K562 (cell line): ENCODE measurements at regions not wholly inside any gene's neighbourhood (a gene's known extent, or its start where the extent isn't known, plus 50 kb on each side); places are given as distances from the start of the nearest gene placed in this dataset.

Experiments
- CEBPZ ChIP-seq: fragments of 150-350 bp; IDR thresholded peaks from 2 replicates; pipeline ENCODE4 v1.6.1; 2014; ENCODE audit warnings: low read depth, mild to moderate bottlenecking, low read length, borderline replicate concordance
- HNRNPH1 ChIP-seq: fragments of 200-400 bp; formaldehyde crosslinking; optimal IDR thresholded peaks from 2 replicates; pipeline ENCODE3; 2017; ENCODE audit warnings: low read depth, mild to moderate bottlenecking, low read length, moderate library complexity
- KDM1A ChIP-seq, 2 experiments: fragments of 450-650 bp; IDR thresholded peaks; 2 replicates each; pipeline ENCODE4 v1.6.1; 2016; ENCODE audit warnings: mild to moderate bottlenecking in 2 of 2
- MAFG ChIP-seq: fragments of 450-650 bp; conservative IDR thresholded peaks from 2 replicates; pipeline ENCODE4 v1.6.1; 2016; ENCODE audit warnings: missing genetic modification characterization, missing compliant biosample characterization
- NFE2 ChIP-seq: IDR thresholded peaks from 2 replicates; pipeline ENCODE4 v1.6.1; 2014; ENCODE audit warnings: antibody characterized with exemption, low read depth
- NR4A1 ChIP-seq, 2 experiments: fragments of 250-450 bp in 1 of 2; fragments of 450-650 bp in 1 of 2; sonication (Bioruptor Pico) in 1 of 2; IDR thresholded peaks; 2 replicates each; pipeline versions ENCODE4 v1.4.0 to v1.6.1; 2016 to 2020; ENCODE audit warnings: mild to moderate bottlenecking in 2 of 2, missing compliant biosample characterization in 1 of 2, missing genetic modification characterization in 1 of 2, moderate library complexity in 1 of 2
- THRA ChIP-seq: fragments of 450-650 bp; IDR thresholded peaks from 2 replicates; pipeline ENCODE4 v1.6.1; 2017; ENCODE audit warnings: mild to moderate bottlenecking, moderate library complexity
- ZC3H8 ChIP-seq: fragments of 450-650 bp; IDR thresholded peaks from 2 replicates; pipeline ENCODE4 v1.6.1; 2017
- ZNF12 ChIP-seq: sonication (generic); formaldehyde crosslinking; IDR thresholded peaks from 2 replicates; pipeline ENCODE4 v1.4.0; 2020; ENCODE audit warnings: mild to moderate bottlenecking, missing genetic modification reagents
- ZNF197 ChIP-seq: fragments of 200-800 bp; sonication (Bioruptor generic); IDR thresholded peaks from 2 replicates; pipeline ENCODE4 v1.6.1; 2016; ENCODE audit warnings: low read depth, missing genetic modification characterization, missing compliant biosample characterization
- ZNF644 ChIP-seq: fragments of 200-800 bp; sonication (Bioruptor generic); IDR thresholded peaks from 2 replicates; pipeline ENCODE4 v1.6.1; 2016; ENCODE audit warnings: low read depth, missing genetic modification characterization, missing compliant biosample characterization
- ZNF695 ChIP-seq: fragments of 450-650 bp; formaldehyde crosslinking; IDR thresholded peaks from 2 replicates; pipeline ENCODE4 v1.4.0; 2020; ENCODE audit warnings: mild to moderate bottlenecking, moderate library complexity
- TF ChIP-seq, protein P1 (sequence below): fragments of 250-450 bp; sonication (Bioruptor Pico); IDR thresholded peaks from 2 replicates; pipeline ENCODE4 v1.8.0; 2022; ENCODE audit warnings: inconsistent platforms
- TF ChIP-seq, protein P2 (sequence below): fragments of 250-450 bp; sonication (Bioruptor Pico); IDR thresholded peaks from 2 replicates; pipeline ENCODE4 v1.4.0; 2020
- TF ChIP-seq, protein P3 (sequence below): fragments of 250-450 bp; sonication (Bioruptor Pico); IDR thresholded peaks from 2 replicates; pipeline ENCODE4 v1.5.0; 2021

GRCh38 chr2:204452464-204453023, 92.7 kb upstream of the PARD3B start (continued):
- TF ChIP-seq, protein P1, sequence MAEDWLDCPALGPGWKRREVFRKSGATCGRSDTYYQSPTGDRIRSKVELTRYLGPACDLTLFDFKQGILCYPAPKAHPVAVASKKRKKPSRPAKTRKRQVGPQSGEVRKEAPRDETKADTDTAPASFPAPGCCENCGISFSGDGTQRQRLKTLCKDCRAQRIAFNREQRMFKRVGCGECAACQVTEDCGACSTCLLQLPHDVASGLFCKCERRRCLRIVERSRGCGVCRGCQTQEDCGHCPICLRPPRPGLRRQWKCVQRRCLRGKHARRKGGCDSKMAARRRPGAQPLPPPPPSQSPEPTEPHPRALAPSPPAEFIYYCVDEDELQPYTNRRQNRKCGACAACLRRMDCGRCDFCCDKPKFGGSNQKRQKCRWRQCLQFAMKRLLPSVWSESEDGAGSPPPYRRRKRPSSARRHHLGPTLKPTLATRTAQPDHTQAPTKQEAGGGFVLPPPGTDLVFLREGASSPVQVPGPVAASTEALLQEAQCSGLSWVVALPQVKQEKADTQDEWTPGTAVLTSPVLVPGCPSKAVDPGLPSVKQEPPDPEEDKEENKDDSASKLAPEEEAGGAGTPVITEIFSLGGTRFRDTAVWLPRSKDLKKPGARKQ (CRISPR knock-in tag), result no peak
- TF ChIP-seq, protein P2, sequence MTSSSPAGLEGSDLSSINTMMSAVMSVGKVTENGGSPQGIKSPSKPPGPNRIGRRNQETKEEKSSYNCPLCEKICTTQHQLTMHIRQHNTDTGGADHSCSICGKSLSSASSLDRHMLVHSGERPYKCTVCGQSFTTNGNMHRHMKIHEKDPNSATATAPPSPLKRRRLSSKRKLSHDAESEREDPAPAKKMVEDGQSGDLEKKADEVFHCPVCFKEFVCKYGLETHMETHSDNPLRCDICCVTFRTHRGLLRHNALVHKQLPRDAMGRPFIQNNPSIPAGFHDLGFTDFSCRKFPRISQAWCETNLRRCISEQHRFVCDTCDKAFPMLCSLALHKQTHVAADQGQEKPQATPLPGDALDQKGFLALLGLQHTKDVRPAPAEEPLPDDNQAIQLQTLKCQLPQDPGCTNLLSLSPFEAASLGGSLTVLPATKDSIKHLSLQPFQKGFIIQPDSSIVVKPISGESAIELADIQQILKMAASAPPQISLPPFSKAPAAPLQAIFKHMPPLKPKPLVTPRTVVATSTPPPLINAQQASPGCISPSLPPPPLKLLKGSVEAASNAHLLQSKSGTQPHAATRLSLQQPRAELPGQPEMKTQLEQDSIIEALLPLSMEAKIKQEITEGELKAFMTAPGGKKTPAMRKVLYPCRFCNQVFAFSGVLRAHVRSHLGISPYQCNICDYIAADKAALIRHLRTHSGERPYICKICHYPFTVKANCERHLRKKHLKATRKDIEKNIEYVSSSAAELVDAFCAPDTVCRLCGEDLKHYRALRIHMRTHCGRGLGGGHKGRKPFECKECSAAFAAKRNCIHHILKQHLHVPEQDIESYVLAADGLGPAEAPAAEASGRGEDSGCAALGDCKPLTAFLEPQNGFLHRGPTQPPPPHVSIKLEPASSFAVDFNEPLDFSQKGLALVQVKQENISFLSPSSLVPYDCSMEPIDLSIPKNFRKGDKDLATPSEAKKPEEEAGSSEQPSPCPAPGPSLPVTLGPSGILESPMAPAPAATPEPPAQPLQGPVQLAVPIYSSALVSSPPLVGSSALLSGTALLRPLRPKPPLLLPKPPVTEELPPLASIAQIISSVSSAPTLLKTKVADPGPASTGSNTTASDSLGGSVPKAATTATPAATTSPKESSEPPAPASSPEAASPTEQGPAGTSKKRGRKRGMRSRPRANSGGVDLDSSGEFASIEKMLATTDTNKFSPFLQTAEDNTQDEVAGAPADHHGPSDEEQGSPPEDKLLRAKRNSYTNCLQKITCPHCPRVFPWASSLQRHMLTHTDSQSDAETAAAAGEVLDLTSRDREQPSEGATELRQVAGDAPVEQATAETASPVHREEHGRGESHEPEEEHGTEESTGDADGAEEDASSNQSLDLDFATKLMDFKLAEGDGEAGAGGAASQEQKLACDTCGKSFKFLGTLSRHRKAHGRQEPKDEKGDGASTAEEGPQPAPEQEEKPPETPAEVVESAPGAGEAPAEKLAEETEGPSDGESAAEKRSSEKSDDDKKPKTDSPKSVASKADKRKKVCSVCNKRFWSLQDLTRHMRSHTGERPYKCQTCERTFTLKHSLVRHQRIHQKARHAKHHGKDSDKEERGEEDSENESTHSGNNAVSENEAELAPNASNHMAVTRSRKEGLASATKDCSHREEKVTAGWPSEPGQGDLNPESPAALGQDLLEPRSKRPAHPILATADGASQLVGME, result no peak
- TF ChIP-seq NR4A1 (CRISPR knock-in tag; IDR thresholded peaks at IDR 0.05), result no peak
- no peak for TF ChIP-seq NR4A1 (tag; IDR thresholded peaks at IDR 0.05)
- TF ChIP-seq ZC3H8, result no peak
- TF ChIP-seq, protein P3, sequence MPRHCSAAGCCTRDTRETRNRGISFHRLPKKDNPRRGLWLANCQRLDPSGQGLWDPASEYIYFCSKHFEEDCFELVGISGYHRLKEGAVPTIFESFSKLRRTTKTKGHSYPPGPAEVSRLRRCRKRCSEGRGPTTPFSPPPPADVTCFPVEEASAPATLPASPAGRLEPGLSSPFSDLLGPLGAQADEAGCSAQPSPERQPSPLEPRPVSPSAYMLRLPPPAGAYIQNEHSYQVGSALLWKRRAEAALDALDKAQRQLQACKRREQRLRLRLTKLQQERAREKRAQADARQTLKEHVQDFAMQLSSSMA (CRISPR knock-in tag), result no peak
- no peak for TF ChIP-seq THRA
- no peak for TF ChIP-seq CEBPZ
- no peak for TF ChIP-seq MAFG (tag)
- TF ChIP-seq ZNF644 (tag), result no peak
- no peak for TF ChIP-seq HNRNPH1
- no peak for TF ChIP-seq ZNF695
- TF ChIP-seq KDM1A (IDR thresholded peaks at IDR 0.05), result no peak
- no peak for TF ChIP-seq ZNF12
- no peak for TF ChIP-seq NFE2
- TF ChIP-seq ZNF197 (CRISPR knock-in tag), result no peak
